NCI-H748 (cell line): ENCODE measurements at regions not wholly inside any gene's neighbourhood (a gene's known extent, or its start where the extent isn't known, plus 50 kb on each side); places are given as distances from the start of the nearest gene placed in this dataset.

Source experiments
- DNase-seq: peaks from one replicate; lab custom pipeline; 2025; ENCODE audit not compliant: unreplicated experiment; lab: John Stamatoyannopoulos, UW

DNA sequence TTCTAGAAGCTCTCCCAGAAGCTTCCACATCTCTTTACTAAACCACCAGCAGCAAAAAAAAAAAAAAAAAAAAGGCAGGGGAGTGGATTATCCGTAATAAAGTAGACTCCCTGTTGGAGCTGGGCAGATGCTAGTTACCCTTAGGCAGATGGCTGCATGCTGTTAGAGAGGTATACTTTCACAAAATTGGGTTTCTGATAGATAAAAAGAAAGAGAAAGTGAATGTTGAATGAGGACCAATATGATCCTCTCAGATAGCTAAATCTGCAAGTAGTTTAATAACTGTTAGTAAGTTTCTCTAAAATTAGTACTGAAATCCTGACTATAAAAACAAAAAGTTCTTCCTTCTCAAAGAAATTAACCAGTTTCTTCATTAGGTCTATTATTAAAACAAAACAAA lies 195.4 kb downstream of the ANAPC10 start:
- DNase-seq: no peak

DNA sequence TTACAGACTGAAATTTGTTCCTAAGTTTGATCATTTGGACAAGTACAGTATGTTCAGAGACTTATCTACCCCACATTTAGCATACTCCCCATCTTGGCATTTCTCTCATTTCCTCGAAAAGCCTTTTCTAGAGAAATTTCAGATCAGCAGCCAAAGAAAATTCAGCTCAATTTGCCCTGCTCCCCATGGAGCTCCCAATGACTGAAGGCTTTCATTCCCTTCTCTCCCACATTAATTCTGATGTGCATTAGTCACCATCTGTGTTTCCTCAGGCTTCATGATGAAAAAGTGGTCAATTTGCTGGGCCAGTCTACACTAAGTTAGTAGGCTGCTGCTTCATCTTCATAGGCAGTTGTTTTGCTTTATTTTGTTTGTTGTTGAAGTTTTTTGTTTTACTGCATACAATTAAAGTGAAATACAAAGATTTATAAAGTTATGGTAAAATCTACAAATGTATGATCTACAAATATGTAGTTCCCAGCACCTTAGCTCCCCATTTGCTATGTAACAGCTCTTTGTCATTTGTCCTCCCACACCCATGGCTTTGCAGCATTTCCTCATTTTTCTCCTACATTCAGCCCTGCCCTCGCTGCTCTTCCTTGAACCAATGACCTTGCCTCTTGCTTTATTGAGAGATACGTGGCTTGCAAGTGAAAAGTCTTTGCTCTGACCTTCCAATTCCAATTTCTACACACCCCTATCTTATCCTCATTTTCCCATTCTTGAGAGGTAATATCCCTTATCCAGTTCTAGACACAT lies 193.9 kb downstream of the ANAPC10 start:
- DNase-seq: no peak

DNA sequence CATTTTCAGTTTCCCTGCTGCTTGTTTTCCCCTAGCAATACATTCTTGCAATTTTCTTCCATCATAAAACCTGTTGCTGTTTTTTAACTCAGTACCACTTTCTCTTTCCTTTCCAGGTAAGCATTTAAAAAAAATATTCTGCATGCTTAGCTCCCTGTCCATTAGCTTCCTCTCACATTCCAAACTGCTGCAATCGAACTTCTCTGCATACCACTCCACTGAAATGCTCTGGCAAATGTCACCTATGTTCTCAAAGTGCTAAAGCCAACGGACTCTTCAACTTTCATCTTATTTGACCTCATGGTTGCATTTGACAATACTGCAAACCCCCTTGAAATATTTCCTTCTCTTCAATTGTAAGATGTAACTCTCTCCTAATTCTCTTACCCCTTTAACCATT lies 192.7 kb downstream of the ANAPC10 start:
- DNase-seq: no peak

DNA sequence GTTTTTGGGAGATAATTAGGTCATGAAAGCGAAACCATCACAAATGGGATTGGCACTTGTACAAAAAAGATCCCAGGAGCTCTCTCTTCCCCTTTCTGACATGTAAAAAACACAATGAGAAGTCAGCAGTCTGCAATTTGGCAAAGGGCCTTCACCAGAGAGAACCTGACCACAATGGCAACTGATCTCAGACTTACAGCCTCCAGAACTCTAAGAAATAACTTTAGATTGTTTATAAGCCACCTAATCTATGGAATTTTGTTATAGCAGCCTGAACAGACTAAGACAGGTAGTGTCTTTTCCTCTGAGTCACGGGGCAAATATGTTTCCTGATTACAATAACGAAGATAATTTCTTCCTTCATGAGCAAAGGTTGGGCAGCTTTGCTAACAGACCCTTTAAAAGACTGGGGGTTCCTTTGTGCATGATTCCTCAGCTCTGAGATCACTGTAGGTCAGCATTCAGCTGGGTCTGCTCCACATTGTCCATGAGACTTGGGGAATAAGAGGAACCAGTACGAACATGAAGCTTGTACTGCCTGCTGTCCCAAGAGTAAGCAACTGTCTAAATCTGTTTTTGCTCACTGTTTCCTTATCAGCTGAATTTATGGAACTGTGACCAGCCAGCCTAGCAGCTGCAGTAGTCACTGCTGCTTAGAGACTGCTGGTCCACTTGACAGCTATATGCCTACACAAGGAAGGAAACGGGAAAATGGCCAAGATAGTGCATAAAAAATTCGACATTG lies 191.6 kb downstream of the ANAPC10 start:
- DNase-seq: no peak

DNA sequence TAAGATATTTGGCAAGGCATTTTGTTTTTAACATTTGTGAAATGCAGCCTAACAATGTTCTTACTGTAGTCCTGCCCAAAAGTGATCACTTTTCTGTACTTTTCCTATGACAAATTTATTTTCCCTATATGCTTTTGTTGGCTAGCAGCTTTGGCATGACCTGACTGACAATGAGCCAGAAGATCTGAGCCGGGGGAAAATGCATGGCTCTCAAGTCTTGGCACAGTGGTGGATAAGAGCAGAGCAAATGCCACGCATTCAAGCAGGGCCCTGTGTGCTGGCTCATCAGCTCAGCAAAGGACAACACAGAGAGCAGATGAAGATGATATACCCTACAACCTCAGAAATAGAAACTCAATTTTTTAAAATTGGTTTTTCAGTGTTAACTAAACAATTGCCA lies 187.3 kb downstream of the ANAPC10 start:
- no peak for DNase-seq
